ENCODE measurements at regions not wholly inside any gene's neighbourhood (a gene's known extent, or its start where the extent isn't known, plus 50 kb on each side); places are given as distances from the start of the nearest gene placed in this dataset.

- POLR2A ChIA-PET: no interaction called here
- no peak for DNase-seq (ENCODE audit: low read depth, low spot score)
- TF ChIP-seq, protein P1, sequence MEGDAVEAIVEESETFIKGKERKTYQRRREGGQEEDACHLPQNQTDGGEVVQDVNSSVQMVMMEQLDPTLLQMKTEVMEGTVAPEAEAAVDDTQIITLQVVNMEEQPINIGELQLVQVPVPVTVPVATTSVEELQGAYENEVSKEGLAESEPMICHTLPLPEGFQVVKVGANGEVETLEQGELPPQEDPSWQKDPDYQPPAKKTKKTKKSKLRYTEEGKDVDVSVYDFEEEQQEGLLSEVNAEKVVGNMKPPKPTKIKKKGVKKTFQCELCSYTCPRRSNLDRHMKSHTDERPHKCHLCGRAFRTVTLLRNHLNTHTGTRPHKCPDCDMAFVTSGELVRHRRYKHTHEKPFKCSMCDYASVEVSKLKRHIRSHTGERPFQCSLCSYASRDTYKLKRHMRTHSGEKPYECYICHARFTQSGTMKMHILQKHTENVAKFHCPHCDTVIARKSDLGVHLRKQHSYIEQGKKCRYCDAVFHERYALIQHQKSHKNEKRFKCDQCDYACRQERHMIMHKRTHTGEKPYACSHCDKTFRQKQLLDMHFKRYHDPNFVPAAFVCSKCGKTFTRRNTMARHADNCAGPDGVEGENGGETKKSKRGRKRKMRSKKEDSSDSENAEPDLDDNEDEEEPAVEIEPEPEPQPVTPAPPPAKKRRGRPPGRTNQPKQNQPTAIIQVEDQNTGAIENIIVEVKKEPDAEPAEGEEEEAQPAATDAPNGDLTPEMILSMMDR (IDR thresholded peaks at IDR 0.05; ENCODE audit: insufficient read depth, low read length, missing control alignments): no peak
- CTCF ChIA-PET: no interaction called here
- H3K4me3 ChIP-seq (ENCODE audit: low read depth, low read length): no peak overlapping the region
These were observed 57.8 kb upstream of the FSCB start for GRCh38 chr14:44564908-44565307.
